ENCODE measurements at regions not wholly inside any gene's neighbourhood (a gene's known extent, or its start where the extent isn't known, plus 50 kb on each side); places are given as distances from the start of the nearest gene placed in this dataset.

- peaks cover 23% of the 10 kb centered on the region for H3K9me3 Mint-ChIP-seq
- H3K4me1 Mint-ChIP-seq (ENCODE audit: low read depth) = no peaks in the 10 kb centered on the region
- no peak overlapping the region for H3K27ac Mint-ChIP-seq
- no peak for DNase-seq (ENCODE audit: low spot score)
- no peaks in the 10 kb centered on the region for H3K27me3 Mint-ChIP-seq (ENCODE audit: low read depth)
- H3K36me3 Mint-ChIP-seq (ENCODE audit: low read depth) = no peaks in the 10 kb centered on the region
- no peak overlapping the region for H3K4me3 Mint-ChIP-seq
These were observed 99.6 kb upstream of the AUTS2 start for GRCh38 chr7:69498671-69499070.

- Mint-ChIP-seq H3K4me3 (no peak overlapping the region), H3K36me3 (ENCODE audit: low read depth) (no peaks in the 10 kb centered on the region), H3K4me1 (ENCODE audit: low read depth) (no peaks in the 10 kb centered on the region), H3K27ac (no peak overlapping the region), H3K27me3 (ENCODE audit: low read depth) (no peaks in the 10 kb centered on the region), H3K9me3 (peaks cover 24% of the 10 kb centered on the region)
- no peak for DNase-seq (ENCODE audit: low spot score)
These were observed 95.9 kb upstream of the AUTS2 start for GRCh38 chr7:69502358-69502757.

- Mint-ChIP-seq H3K27ac (no peak overlapping the region), H3K4me3 (no peak overlapping the region), H3K9me3 (peaks cover 18% of the 10 kb centered on the region), H3K36me3 (ENCODE audit: low read depth) (no peaks in the 10 kb centered on the region), H3K27me3 (ENCODE audit: low read depth) (no peaks in the 10 kb centered on the region), H3K4me1 (ENCODE audit: low read depth) (no peaks in the 10 kb centered on the region)
- no peak for DNase-seq (ENCODE audit: low spot score)
These were observed 93.4 kb upstream of the AUTS2 start for GRCh38 chr7:69504733-69505420.

- Mint-ChIP-seq H3K4me3 (no peak overlapping the region), H3K4me1 (ENCODE audit: low read depth) (no peaks in the 10 kb centered on the region), H3K9me3 (peaks cover 12% of the 10 kb centered on the region), H3K36me3 (ENCODE audit: low read depth) (no peaks in the 10 kb centered on the region), H3K27me3 (ENCODE audit: low read depth) (no peaks in the 10 kb centered on the region), H3K27ac (no peak overlapping the region)
- DNase-seq (ENCODE audit: low spot score) = no peak
These were observed 89.5 kb upstream of the AUTS2 start for GRCh38 chr7:69508736-69509135.

GRCh38 chr7:69510114-69510513, 88.2 kb upstream of the AUTS2 start:
- no peak overlapping the region for H3K4me3 Mint-ChIP-seq
- no peak overlapping the region for H3K27ac Mint-ChIP-seq
- no peaks in the 10 kb centered on the region for H3K27me3 Mint-ChIP-seq (ENCODE audit: low read depth)
- peaks cover 15% of the 10 kb centered on the region for H3K9me3 Mint-ChIP-seq
- no peak for DNase-seq (ENCODE audit: low spot score)
- H3K4me1 Mint-ChIP-seq (ENCODE audit: low read depth) = no peaks in the 10 kb centered on the region
- no peaks in the 10 kb centered on the region for H3K36me3 Mint-ChIP-seq (ENCODE audit: low read depth)

- no peak overlapping the region for H3K27ac Mint-ChIP-seq
- no peak for DNase-seq (ENCODE audit: low spot score)
- H3K27me3 Mint-ChIP-seq (ENCODE audit: low read depth) = no peaks in the 10 kb centered on the region
- H3K4me1 Mint-ChIP-seq (ENCODE audit: low read depth) = no peaks in the 10 kb centered on the region
- no peak overlapping the region for H3K4me3 Mint-ChIP-seq
- no peaks in the 10 kb centered on the region for H3K36me3 Mint-ChIP-seq (ENCODE audit: low read depth)
- H3K9me3 Mint-ChIP-seq = peaks cover 8% of the 10 kb centered on the region
These were observed 82.6 kb upstream of the AUTS2 start for GRCh38 chr7:69515495-69516212.

- Mint-ChIP-seq H3K27me3 (ENCODE audit: low read depth) (no peaks in the 10 kb centered on the region), H3K9me3 (peaks cover 8% of the 10 kb centered on the region), H3K27ac (no peak overlapping the region), H3K36me3 (ENCODE audit: low read depth) (no peaks in the 10 kb centered on the region), H3K4me1 (ENCODE audit: low read depth) (no peaks in the 10 kb centered on the region), H3K4me3 (no peak overlapping the region)
- no peak for DNase-seq (ENCODE audit: low spot score)
These were observed 81.9 kb upstream of the AUTS2 start for GRCh38 chr7:69516238-69516820.

GRCh38 chr7:69517985-69518704, 80.1 kb upstream of the AUTS2 start:
- no peak for DNase-seq (ENCODE audit: low spot score)
- H3K27me3 Mint-ChIP-seq (ENCODE audit: low read depth) = no peaks in the 10 kb centered on the region
- H3K36me3 Mint-ChIP-seq (ENCODE audit: low read depth) = no peaks in the 10 kb centered on the region
- H3K4me3 Mint-ChIP-seq = no peak overlapping the region
- no peaks in the 10 kb centered on the region for H3K4me1 Mint-ChIP-seq (ENCODE audit: low read depth)
- no peak overlapping the region for H3K27ac Mint-ChIP-seq
- peaks cover 8% of the 10 kb centered on the region for H3K9me3 Mint-ChIP-seq

GRCh38 chr7:69518705-69519077, 79.6 kb upstream of the AUTS2 start:
- H3K36me3 Mint-ChIP-seq (ENCODE audit: low read depth) = no peaks in the 10 kb centered on the region
- H3K4me3 Mint-ChIP-seq = no peak overlapping the region
- DNase-seq (ENCODE audit: low spot score) = no peak
- H3K4me1 Mint-ChIP-seq (ENCODE audit: low read depth) = no peaks in the 10 kb centered on the region
- H3K9me3 Mint-ChIP-seq = peaks cover 8% of the 10 kb centered on the region
- H3K27me3 Mint-ChIP-seq (ENCODE audit: low read depth) = no peaks in the 10 kb centered on the region
- H3K27ac Mint-ChIP-seq = no peak overlapping the region

GRCh38 chr7:69526570-69526969, 71.7 kb upstream of the AUTS2 start:
- Mint-ChIP-seq H3K36me3 (ENCODE audit: low read depth) (no peaks in the 10 kb centered on the region), H3K4me1 (ENCODE audit: low read depth) (no peaks in the 10 kb centered on the region), H3K27me3 (ENCODE audit: low read depth) (no peaks in the 10 kb centered on the region), H3K9me3 (peaks cover 6% of the 10 kb centered on the region), H3K4me3 (no peak overlapping the region), H3K27ac (no peak overlapping the region)
- DNase-seq (ENCODE audit: low spot score) = no peak

- no peaks in the 10 kb centered on the region for H3K27me3 Mint-ChIP-seq (ENCODE audit: low read depth)
- peaks cover 6% of the 10 kb centered on the region for H3K9me3 Mint-ChIP-seq
- DNase-seq (ENCODE audit: low spot score) = no peak
- H3K36me3 Mint-ChIP-seq (ENCODE audit: low read depth) = no peaks in the 10 kb centered on the region
- no peak overlapping the region for H3K4me3 Mint-ChIP-seq
- H3K27ac Mint-ChIP-seq = no peak overlapping the region
- no peaks in the 10 kb centered on the region for H3K4me1 Mint-ChIP-seq (ENCODE audit: low read depth)
These were observed 70.6 kb upstream of the AUTS2 start for GRCh38 chr7:69527706-69528105.

- no peak for DNase-seq (ENCODE audit: low spot score)
- Mint-ChIP-seq H3K9me3 (peaks cover 8% of the 10 kb centered on the region), H3K36me3 (ENCODE audit: low read depth) (no peaks in the 10 kb centered on the region), H3K4me1 (ENCODE audit: low read depth) (no peaks in the 10 kb centered on the region), H3K27me3 (ENCODE audit: low read depth) (no peaks in the 10 kb centered on the region), H3K27ac (no peak overlapping the region), H3K4me3 (no peak overlapping the region)
These were observed 67.2 kb upstream of the AUTS2 start for GRCh38 chr7:69531050-69531449.

- H3K36me3 Mint-ChIP-seq (ENCODE audit: low read depth) = no peaks in the 10 kb centered on the region
- peaks cover 8% of the 10 kb centered on the region for H3K9me3 Mint-ChIP-seq
These were observed 63.7 kb upstream of the AUTS2 start for GRCh38 chr7:69534461-69535041.

GRCh38 chr7:69537691-69538090, 60.6 kb upstream of the AUTS2 start:
- no peak for DNase-seq (ENCODE audit: low spot score)
- Mint-ChIP-seq H3K36me3 (ENCODE audit: low read depth) (no peaks in the 10 kb centered on the region), H3K27me3 (ENCODE audit: low read depth) (no peaks in the 10 kb centered on the region)

More at GRCh38 chr7:69534461-69535041, 63.7 kb upstream of the AUTS2 start:
- H3K27ac Mint-ChIP-seq = no peak overlapping the region
- no peak for DNase-seq (ENCODE audit: low spot score)
- no peaks in the 10 kb centered on the region for H3K27me3 Mint-ChIP-seq (ENCODE audit: low read depth)
- H3K4me3 Mint-ChIP-seq = no peak overlapping the region
- no peaks in the 10 kb centered on the region for H3K4me1 Mint-ChIP-seq (ENCODE audit: low read depth)

More at GRCh38 chr7:69537691-69538090, 60.6 kb upstream of the AUTS2 start:
- Mint-ChIP-seq H3K4me1 (ENCODE audit: low read depth) (no peaks in the 10 kb centered on the region), H3K4me3 (no peak overlapping the region), H3K27ac (no peak overlapping the region), H3K9me3 (peaks cover 8% of the 10 kb centered on the region)
